SJCRH30 (cell line): ENCODE measurements at regions not wholly inside any gene's neighbourhood (a gene's known extent, or its start where the extent isn't known, plus 50 kb on each side); places are given as distances from the start of the nearest gene placed in this dataset.
"Not testable (repeated sequence)": the region's sequence is repeated elsewhere in the genome, so short reads cannot be mapped to it uniquely, and the experiment has no call there.

ENCODE experiments used
- DNase-seq, 2 experiments: peaks; one replicate each; pipeline ENCODE4 v3.0.0-alpha.2; 2015 to 2020
- H3K27ac ChIP-seq: fragments of 250-450 bp; sonication (Bioruptor Pico); 2 replicates; pipeline ENCODE4 v1.5.1; 2020; ENCODE audit warnings: mild to moderate bottlenecking, moderate library complexity
- H3K27me3 ChIP-seq: fragments of 250-450 bp; sonication (Bioruptor Pico); 2 replicates; pipeline ENCODE4 v1.5.1; 2020; ENCODE audit warnings: mild to moderate bottlenecking, moderate library complexity
- H3K36me3 ChIP-seq: fragments of 250-450 bp; sonication (Bioruptor Pico); 2 replicates; pipeline ENCODE4 v1.5.1; 2020; ENCODE audit warnings: mild to moderate bottlenecking, moderate library complexity
- H3K4me1 ChIP-seq: fragments of 250-450 bp; sonication (Bioruptor Pico); 2 replicates; pipeline ENCODE4 v1.5.1; 2020; ENCODE audit warnings: mild to moderate bottlenecking, moderate library complexity
- H3K4me3 ChIP-seq: fragments of 250-450 bp; sonication (Bioruptor Pico); 2 replicates; pipeline ENCODE4 v1.5.1; 2020; ENCODE audit warnings: mild to moderate bottlenecking, moderate library complexity
- H3K9me3 ChIP-seq: fragments of 250-450 bp; sonication (Bioruptor Pico); replicated peaks from 2 replicates; pipeline ENCODE4 v1.5.1; 2020; ENCODE audit warnings: mild to moderate bottlenecking, moderate library complexity

- Histone ChIP-seq H3K27me3 (no peaks in the 10 kb centered on the region), H3K9me3 (no peaks in the 10 kb centered on the region), H3K36me3 (no peaks in the 10 kb centered on the region), H3K4me1 (no peaks in the 10 kb centered on the region), H3K27ac (no peak overlapping the region), H3K4me3 (no peak overlapping the region)
- DNase-seq: no peak
Measured at GRCh38 chr1:148354284-148354912, 128.7 kb downstream of the PPIAL4G start.

- Histone ChIP-seq H3K4me1 (no peaks in the 10 kb centered on the region), H3K9me3 (no peaks in the 10 kb centered on the region), H3K36me3 (no peaks in the 10 kb centered on the region), H3K4me3 (no peak overlapping the region), H3K27me3 (no peaks in the 10 kb centered on the region), H3K27ac (no peak overlapping the region)
- DNase-seq: no peak
Measured at GRCh38 chr1:148353461-148354283, 129.4 kb downstream of the PPIAL4G start.

- Histone ChIP-seq H3K4me1 (no peaks in the 10 kb centered on the region), H3K27me3 (no peaks in the 10 kb centered on the region), H3K4me3 (no peak overlapping the region), H3K27ac (no peak overlapping the region), H3K36me3 (no peaks in the 10 kb centered on the region), H3K9me3 (no peaks in the 10 kb centered on the region)
- DNase-seq: no peak
Measured at GRCh38 chr1:148352470-148353053, 130.5 kb downstream of the PPIAL4G start.

- Histone ChIP-seq H3K36me3 (no peaks in the 10 kb centered on the region), H3K9me3 (no peaks in the 10 kb centered on the region), H3K27ac (no peak overlapping the region), H3K27me3 (no peaks in the 10 kb centered on the region), H3K4me3 (no peak overlapping the region), H3K4me1 (no peaks in the 10 kb centered on the region)
- no peak for DNase-seq
Measured at GRCh38 chr1:148347781-148348180, 135.3 kb downstream of the PPIAL4G start.

GRCh38 chr1:148345659-148346151 is 137.4 kb downstream of the PPIAL4G start:
- H3K4me1 ChIP-seq, H3K36me3 ChIP-seq, H3K9me3 ChIP-seq, H3K4me3 ChIP-seq, H3K27ac ChIP-seq, H3K27me3 ChIP-seq: not testable (repeated sequence)
- peak; percentile 20 to 36 for DNase-seq

GRCh38 chr1:148344651-148345050 is 138.5 kb downstream of the PPIAL4G start:
- H3K4me1 ChIP-seq, H3K4me3 ChIP-seq, H3K27me3 ChIP-seq, H3K27ac ChIP-seq, DNase-seq, H3K36me3 ChIP-seq, H3K9me3 ChIP-seq: not testable (repeated sequence)

GRCh38 chr1:148341729-148342128 is 141.4 kb downstream of the PPIAL4G start:
- H3K36me3 ChIP-seq, H3K27me3 ChIP-seq, H3K4me1 ChIP-seq, H3K9me3 ChIP-seq, H3K27ac ChIP-seq, DNase-seq, H3K4me3 ChIP-seq: not testable (repeated sequence)

- not testable (repeated sequence) for H3K27ac ChIP-seq
- peak in 1 of 2 experiments; percentile 39 for DNase-seq
Measured at GRCh38 chr1:148336121-148336918, 146.8 kb downstream of the PPIAL4G start.

GRCh38 chr1:148334339-148335130 is 148.6 kb downstream of the PPIAL4G start:
- peak; percentile 85 to 87 for DNase-seq
- Histone ChIP-seq H3K4me1 (no peaks in the 10 kb centered on the region), H3K36me3 (no peaks in the 10 kb centered on the region), H3K9me3 (0 out of 2 replicates have a peak, but pooled peaks cover 2% of the 10 kb centered on the region), H3K27me3 (no peaks in the 10 kb centered on the region), H3K27ac (peak overlapping the region; percentile 94), H3K4me3 (peak overlapping the region; percentile 62)

More at GRCh38 chr1:148336121-148336918, 146.8 kb downstream of the PPIAL4G start:
- H3K9me3 ChIP-seq, H3K4me1 ChIP-seq, H3K27me3 ChIP-seq, H3K36me3 ChIP-seq, H3K4me3 ChIP-seq: not testable (repeated sequence)

- H3K27ac ChIP-seq: peak overlapping the region; percentile 94
- DNase-seq: no peak
- no peaks in the 10 kb centered on the region for H3K4me1 ChIP-seq
Measured at GRCh38 chr1:148333875-148334338, 149.2 kb downstream of the PPIAL4G start.

GRCh38 chr1:148328884-148329283 is 154.2 kb downstream of the PPIAL4G start:
- Histone ChIP-seq H3K4me1 (no peaks in the 10 kb centered on the region), H3K4me3 (no peak overlapping the region), H3K27ac (no peak overlapping the region), H3K27me3 (no peaks in the 10 kb centered on the region), H3K9me3 (0 out of 2 replicates have a peak, but pooled peaks cover 2% of the 10 kb centered on the region), H3K36me3 (no peaks in the 10 kb centered on the region)
- DNase-seq: no peak

More at GRCh38 chr1:148333875-148334338, 149.2 kb downstream of the PPIAL4G start:
- H3K36me3 ChIP-seq: no peaks in the 10 kb centered on the region
- no peaks in the 10 kb centered on the region for H3K27me3 ChIP-seq
- H3K9me3 ChIP-seq: 0 out of 2 replicates have a peak, but pooled peaks cover 2% of the 10 kb centered on the region
- peak overlapping the region; percentile 62 for H3K4me3 ChIP-seq

- H3K36me3 ChIP-seq, H3K4me1 ChIP-seq, H3K27me3 ChIP-seq, H3K4me3 ChIP-seq, H3K9me3 ChIP-seq, DNase-seq, H3K27ac ChIP-seq: not testable (repeated sequence)
Measured at GRCh38 chr1:148325031-148325430, 158.1 kb downstream of the PPIAL4G start.

GRCh38 chr1:148324465-148324864 is 158.6 kb downstream of the PPIAL4G start:
- not testable (repeated sequence) for H3K9me3 ChIP-seq, H3K4me3 ChIP-seq, DNase-seq, H3K36me3 ChIP-seq, H3K4me1 ChIP-seq, H3K27me3 ChIP-seq, H3K27ac ChIP-seq

- H3K27me3 ChIP-seq, H3K9me3 ChIP-seq, DNase-seq, H3K36me3 ChIP-seq, H3K4me1 ChIP-seq, H3K4me3 ChIP-seq, H3K27ac ChIP-seq: not testable (repeated sequence)
Measured at GRCh38 chr1:148320079-148320478, 163.0 kb downstream of the PPIAL4G start.
